ENCODE measurements at regions not wholly inside any gene's neighbourhood (a gene's known extent, or its start where the extent isn't known, plus 50 kb on each side); places are given as distances from the start of the nearest gene placed in this dataset.

GRCh38 chr13:26483546-26483945, 73.9 kb upstream of the WASF3 start:
- TF ChIP-seq TAF1 (IDR thresholded peaks at IDR 0.05; ENCODE audit: low read depth) (no peak), MAX (IDR thresholded peaks at IDR 0.05) (no peak), CEBPB (IDR thresholded peaks at IDR 0.05) (no peak), RAD21 (IDR thresholded peaks at IDR 0.05; ENCODE audit: low read depth) (no peak), NFIC (IDR thresholded peaks at IDR 0.05) (no peak), CREB1 (IDR thresholded peaks at IDR 0.05; ENCODE audit: low read depth) (no peak), ZBTB7A (IDR thresholded peaks at IDR 0.05; ENCODE audit: low read depth) (no peak), EGR1 (IDR thresholded peaks at IDR 0.05) (no peak), YY1 (IDR thresholded peaks at IDR 0.05; ENCODE audit: low read depth) (no peak), FOXM1 (IDR thresholded peaks at IDR 0.05; ENCODE audit: borderline replicate concordance, low read depth) (no peak), REST (IDR thresholded peaks at IDR 0.05; ENCODE audit: low read depth) (no peak)
- TF ChIP-seq, protein P1, sequence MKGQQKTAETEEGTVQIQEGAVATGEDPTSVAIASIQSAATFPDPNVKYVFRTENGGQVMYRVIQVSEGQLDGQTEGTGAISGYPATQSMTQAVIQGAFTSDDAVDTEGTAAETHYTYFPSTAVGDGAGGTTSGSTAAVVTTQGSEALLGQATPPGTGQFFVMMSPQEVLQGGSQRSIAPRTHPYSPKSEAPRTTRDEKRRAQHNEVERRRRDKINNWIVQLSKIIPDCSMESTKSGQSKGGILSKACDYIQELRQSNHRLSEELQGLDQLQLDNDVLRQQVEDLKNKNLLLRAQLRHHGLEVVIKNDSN (IDR thresholded peaks at IDR 0.05): no peak

DNA sequence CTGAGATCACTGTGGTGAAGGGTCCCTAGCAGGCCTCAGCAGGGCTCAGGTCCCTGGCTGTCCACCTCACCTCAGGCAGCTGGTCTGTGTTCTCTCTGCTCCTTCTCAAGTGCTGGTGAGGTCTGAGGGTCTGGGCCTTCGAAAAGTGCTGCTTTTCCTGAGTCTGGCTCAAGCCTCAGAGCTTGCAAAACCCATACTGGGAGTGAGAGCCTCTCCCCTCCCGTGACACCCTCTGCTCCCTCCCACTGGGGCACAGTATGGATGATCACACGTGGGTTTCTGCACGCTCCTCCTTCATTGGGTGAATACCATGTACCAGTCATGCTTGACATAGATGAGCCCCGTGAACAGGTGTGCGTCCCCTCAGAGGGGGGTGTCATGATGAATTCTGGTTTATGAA, 73.3 kb upstream of the WASF3 start:
- TF ChIP-seq TAF1 (IDR thresholded peaks at IDR 0.05; ENCODE audit: low read depth): no peak
- TF ChIP-seq EGR1 (IDR thresholded peaks at IDR 0.05): no peak
- TF ChIP-seq TEAD4 (IDR thresholded peaks at IDR 0.05): no peak
- no peak for TF ChIP-seq TCF12 (IDR thresholded peaks at IDR 0.05; ENCODE audit: low read depth)
- TF ChIP-seq EP300 (IDR thresholded peaks at IDR 0.05; ENCODE audit: borderline replicate concordance): no peak
- no peak for TF ChIP-seq NFIC (IDR thresholded peaks at IDR 0.05)
- no peak for TF ChIP-seq RAD21 (IDR thresholded peaks at IDR 0.05; ENCODE audit: low read depth)
- no peak for TF ChIP-seq FOXM1 (IDR thresholded peaks at IDR 0.05; ENCODE audit: borderline replicate concordance, low read depth)
- TF ChIP-seq ZBTB7A (IDR thresholded peaks at IDR 0.05; ENCODE audit: low read depth): no peak
- no peak for TF ChIP-seq MAX (IDR thresholded peaks at IDR 0.05)
- no peak for TF ChIP-seq REST (IDR thresholded peaks at IDR 0.05; ENCODE audit: low read depth)

- TF ChIP-seq EP300 (IDR thresholded peaks at IDR 0.05; ENCODE audit: borderline replicate concordance) (no peak), YY1 (IDR thresholded peaks at IDR 0.05; ENCODE audit: low read depth) (no peak), REST (IDR thresholded peaks at IDR 0.05; ENCODE audit: low read depth) (no peak), ZBTB7A (IDR thresholded peaks at IDR 0.05; ENCODE audit: low read depth) (no peak), RAD21 (IDR thresholded peaks at IDR 0.05; ENCODE audit: low read depth) (no peak), TCF12 (IDR thresholded peaks at IDR 0.05; ENCODE audit: low read depth) (no peak), CREB1 (IDR thresholded peaks at IDR 0.05; ENCODE audit: low read depth) (no peak), MAX (IDR thresholded peaks at IDR 0.05) (no peak), FOXM1 (IDR thresholded peaks at IDR 0.05; ENCODE audit: borderline replicate concordance, low read depth) (no peak)
- TF ChIP-seq, protein P1 (IDR thresholded peaks at IDR 0.05): no peak
Observed at GRCh38 chr13:26485288-26485687, 72.2 kb upstream of the WASF3 start.

DNA sequence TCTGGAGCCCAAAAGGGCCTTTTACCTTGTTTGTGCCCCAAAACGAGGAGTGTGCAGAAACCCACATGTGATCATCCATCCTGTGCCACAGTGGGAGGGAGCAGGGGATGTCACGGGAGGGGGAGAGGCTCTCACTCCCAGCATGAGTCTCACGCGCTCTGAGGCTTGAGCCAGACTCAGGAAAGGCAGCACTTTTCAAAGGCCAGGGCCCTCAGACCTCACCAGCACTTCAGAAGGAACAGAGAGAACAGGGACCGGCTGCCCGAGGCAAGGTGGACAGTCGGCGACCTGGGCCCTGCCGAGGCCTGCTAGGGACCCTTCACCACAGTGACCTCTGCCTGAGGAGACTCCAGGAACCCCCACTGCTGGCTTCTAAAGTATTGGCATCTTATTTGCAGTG, 71.7 kb upstream of the WASF3 start:
- TF ChIP-seq TAF1 (IDR thresholded peaks at IDR 0.05; ENCODE audit: low read depth) (no peak), REST (IDR thresholded peaks at IDR 0.05; ENCODE audit: low read depth) (no peak), EGR1 (IDR thresholded peaks at IDR 0.05) (no peak), YY1 (IDR thresholded peaks at IDR 0.05; ENCODE audit: low read depth) (no peak), FOXM1 (IDR thresholded peaks at IDR 0.05; ENCODE audit: borderline replicate concordance, low read depth) (no peak), TEAD4 (IDR thresholded peaks at IDR 0.05) (no peak), ZBTB7A (IDR thresholded peaks at IDR 0.05; ENCODE audit: low read depth) (no peak)

Measured in Ishikawa (cell line).